SK-N-MC (cell line): ENCODE measurements at regions not wholly inside any gene's neighbourhood (a gene's known extent, or its start where the extent isn't known, plus 50 kb on each side); places are given as distances from the start of the nearest gene placed in this dataset.

ENCODE experiments used
- EZH2 ChIP-seq: fragments of 200-600 bp; sonication (generic); IDR thresholded peaks from one replicate; pipeline ENCODE4 v1.6.1; 2017; ENCODE audit warnings: antibody characterized with exemption
- POLR2AphosphoS5 ChIP-seq: IDR thresholded peaks from 2 replicates; pipeline ENCODE4 v1.6.1; 2012; ENCODE audit warnings: mild to moderate bottlenecking, low read depth, low read length, borderline replicate concordance

DNA sequence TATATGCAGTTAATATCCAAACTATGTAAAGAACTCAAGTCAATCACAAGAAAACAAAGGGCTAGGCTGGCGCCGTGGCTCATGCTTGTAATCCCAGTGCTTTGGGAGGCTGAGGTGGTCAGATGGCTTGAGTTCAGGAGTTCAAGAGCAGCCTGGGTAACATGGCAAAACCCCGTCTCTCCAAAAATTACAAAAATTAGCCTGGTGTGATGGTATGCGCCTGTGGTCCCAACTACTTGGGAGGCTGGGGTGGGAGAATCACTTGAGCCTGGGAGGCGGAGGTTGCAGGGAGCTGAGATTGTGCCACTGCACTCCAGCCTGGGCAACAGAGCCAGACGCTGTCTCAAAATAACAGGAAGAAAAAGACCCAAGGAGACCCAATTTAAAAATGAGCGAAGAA is 91.9 kb upstream of the ALKAL2 start:
- TF ChIP-seq POLR2AphosphoS5 = no peak
- no peak for TF ChIP-seq EZH2
